Uterus (tissue), 2 donors: ENCODE measurements at regions not wholly inside any gene's neighbourhood (a gene's known extent, or its start where the extent isn't known, plus 50 kb on each side); places are given as distances from the start of the nearest gene placed in this dataset.

Experiments used
- POLR2A ChIP-seq, 2 donors: fragments of 450-650 bp; IDR thresholded peaks; one replicate each; pipeline ENCODE4 v1.6.1; 2016; ENCODE audit warnings: antibody characterized with exemption in 2 of 2, mild to moderate bottlenecking in 1 of 2, moderate library complexity in 1 of 2
- TF ChIP-seq, protein P1 (sequence below), 4 experiments: fragments of 200-600 bp in 2 of 4; fragments of 450-650 bp in 2 of 4; sonication (generic) in 2 of 4; IDR thresholded peaks; one replicate each; pipeline ENCODE4 v1.5.1; 2016 to 2019; ENCODE audit warnings: antibody characterized with exemption in 4 of 4, mild to moderate bottlenecking in 2 of 4, moderate library complexity in 1 of 4

DNA sequence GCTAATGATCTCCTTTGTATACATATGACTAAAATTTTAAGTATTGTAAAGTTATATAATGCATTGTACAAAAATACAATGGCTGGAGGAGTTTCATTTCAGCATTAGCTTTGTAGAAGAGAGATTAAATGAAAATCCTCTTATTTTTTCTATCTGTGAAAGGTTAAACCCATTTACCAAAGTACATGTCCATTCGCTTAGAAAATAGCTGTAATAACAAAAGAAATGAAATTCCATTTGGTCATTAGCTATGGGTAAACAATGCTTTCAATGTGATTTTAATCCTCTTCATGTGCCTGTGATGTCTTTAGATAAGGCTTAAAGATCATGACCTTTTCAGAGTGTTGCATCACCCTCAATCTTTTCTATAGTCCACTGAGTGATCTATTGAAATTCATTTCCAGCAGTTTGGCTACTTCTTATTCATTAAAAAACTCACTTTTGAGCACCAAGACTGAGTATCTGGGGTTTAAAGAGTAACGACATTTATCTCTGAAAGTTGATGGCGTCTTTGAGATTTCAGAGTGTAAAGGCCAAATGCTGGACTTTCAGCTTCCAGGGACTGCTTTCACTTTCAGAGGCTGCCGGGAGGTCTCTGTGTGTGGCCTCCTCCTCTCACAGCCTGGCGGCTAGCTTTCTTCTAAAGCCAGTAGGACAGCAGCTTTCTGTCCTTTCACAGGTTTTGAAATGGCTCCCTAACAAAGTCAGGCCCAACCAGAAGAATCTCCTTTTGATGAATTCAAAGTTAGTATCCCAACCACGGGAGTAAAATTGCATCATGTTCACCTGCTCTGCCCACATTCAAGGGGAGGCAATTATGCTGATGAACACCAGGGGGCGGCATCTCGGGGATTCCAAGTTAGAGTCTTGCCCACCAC lies 701.4 kb upstream of the COBL start:
- TF ChIP-seq, protein P1, sequence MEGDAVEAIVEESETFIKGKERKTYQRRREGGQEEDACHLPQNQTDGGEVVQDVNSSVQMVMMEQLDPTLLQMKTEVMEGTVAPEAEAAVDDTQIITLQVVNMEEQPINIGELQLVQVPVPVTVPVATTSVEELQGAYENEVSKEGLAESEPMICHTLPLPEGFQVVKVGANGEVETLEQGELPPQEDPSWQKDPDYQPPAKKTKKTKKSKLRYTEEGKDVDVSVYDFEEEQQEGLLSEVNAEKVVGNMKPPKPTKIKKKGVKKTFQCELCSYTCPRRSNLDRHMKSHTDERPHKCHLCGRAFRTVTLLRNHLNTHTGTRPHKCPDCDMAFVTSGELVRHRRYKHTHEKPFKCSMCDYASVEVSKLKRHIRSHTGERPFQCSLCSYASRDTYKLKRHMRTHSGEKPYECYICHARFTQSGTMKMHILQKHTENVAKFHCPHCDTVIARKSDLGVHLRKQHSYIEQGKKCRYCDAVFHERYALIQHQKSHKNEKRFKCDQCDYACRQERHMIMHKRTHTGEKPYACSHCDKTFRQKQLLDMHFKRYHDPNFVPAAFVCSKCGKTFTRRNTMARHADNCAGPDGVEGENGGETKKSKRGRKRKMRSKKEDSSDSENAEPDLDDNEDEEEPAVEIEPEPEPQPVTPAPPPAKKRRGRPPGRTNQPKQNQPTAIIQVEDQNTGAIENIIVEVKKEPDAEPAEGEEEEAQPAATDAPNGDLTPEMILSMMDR (IDR thresholded peaks at IDR 0.05), result no peak
- no peak for TF ChIP-seq POLR2A (IDR thresholded peaks at IDR 0.05)
